HFFc6 (cell line): ENCODE measurements at regions not wholly inside any gene's neighbourhood (a gene's known extent, or its start where the extent isn't known, plus 50 kb on each side); places are given as distances from the start of the nearest gene placed in this dataset.

Experiments
- DNase-seq: peaks from one replicate; pipeline ENCODE4 v3.0.0-alpha.2; 2018
- H3K27ac Mint-ChIP-seq: 2 replicates; pipeline ENCODE4 v1.8.0; 2020; ENCODE audit warnings: mild to moderate bottlenecking, mixed read lengths
- H3K27me3 Mint-ChIP-seq: 2 replicates; pipeline ENCODE4 v1.8.0; 2021; ENCODE audit warnings: mild to moderate bottlenecking, moderate library complexity, mixed read lengths; ENCODE audit not compliant: insufficient read depth
- H3K36me3 Mint-ChIP-seq: 2 replicates; pipeline ENCODE4 v1.8.0; 2021; ENCODE audit warnings: low read depth, mixed read lengths
- H3K4me1 Mint-ChIP-seq: 2 replicates; pipeline ENCODE4 v1.8.0; 2020; ENCODE audit warnings: low read depth, mixed read lengths
- H3K4me3 Mint-ChIP-seq: 2 replicates; pipeline ENCODE4 v1.8.0; 2020; ENCODE audit warnings: mild to moderate bottlenecking, moderate library complexity, mixed read lengths
- H3K9me3 Mint-ChIP-seq: 2 replicates; pipeline ENCODE4 v1.8.0; 2020; ENCODE audit warnings: mild to moderate bottlenecking, mixed read lengths
- TF ChIP-seq, protein P1 (sequence below): fragments of 200-600 bp; sonication (generic); IDR thresholded peaks from 2 replicates; pipeline ENCODE4 v1.5.0; 2021; ENCODE audit warnings: antibody characterized with exemption, mild to moderate bottlenecking

DNA sequence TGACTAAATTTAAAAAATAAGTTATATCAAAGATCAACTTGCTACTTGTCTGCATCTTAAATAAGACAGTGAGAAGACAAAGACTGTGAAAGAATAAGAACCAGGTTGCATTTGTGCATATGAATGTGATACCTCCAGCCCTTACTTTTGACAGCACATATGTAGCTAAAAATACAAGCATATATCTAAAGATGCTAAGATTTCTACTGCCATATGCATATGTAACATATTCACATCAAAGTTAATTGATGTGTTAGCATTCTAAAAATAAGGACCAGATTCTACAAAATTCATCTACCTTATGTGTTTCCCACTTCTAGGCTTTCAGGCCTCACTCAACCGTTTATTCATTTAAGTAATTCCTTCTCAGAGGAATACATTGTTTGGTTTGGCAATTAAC lies 1120.3 kb upstream of the LRRTM3 start:
- no peaks in the 10 kb centered on the region for H3K4me1 Mint-ChIP-seq
- H3K4me3 Mint-ChIP-seq: no peak overlapping the region
- TF ChIP-seq, protein P1, sequence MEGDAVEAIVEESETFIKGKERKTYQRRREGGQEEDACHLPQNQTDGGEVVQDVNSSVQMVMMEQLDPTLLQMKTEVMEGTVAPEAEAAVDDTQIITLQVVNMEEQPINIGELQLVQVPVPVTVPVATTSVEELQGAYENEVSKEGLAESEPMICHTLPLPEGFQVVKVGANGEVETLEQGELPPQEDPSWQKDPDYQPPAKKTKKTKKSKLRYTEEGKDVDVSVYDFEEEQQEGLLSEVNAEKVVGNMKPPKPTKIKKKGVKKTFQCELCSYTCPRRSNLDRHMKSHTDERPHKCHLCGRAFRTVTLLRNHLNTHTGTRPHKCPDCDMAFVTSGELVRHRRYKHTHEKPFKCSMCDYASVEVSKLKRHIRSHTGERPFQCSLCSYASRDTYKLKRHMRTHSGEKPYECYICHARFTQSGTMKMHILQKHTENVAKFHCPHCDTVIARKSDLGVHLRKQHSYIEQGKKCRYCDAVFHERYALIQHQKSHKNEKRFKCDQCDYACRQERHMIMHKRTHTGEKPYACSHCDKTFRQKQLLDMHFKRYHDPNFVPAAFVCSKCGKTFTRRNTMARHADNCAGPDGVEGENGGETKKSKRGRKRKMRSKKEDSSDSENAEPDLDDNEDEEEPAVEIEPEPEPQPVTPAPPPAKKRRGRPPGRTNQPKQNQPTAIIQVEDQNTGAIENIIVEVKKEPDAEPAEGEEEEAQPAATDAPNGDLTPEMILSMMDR: no peak
- no peak for DNase-seq
- no peak overlapping the region for H3K27ac Mint-ChIP-seq
- H3K9me3 Mint-ChIP-seq: peaks cover 14% of the 10 kb centered on the region
- no peaks in the 10 kb centered on the region; the same call in 1 of the 2 replicates for H3K36me3 Mint-ChIP-seq
- no peaks in the 10 kb centered on the region for H3K27me3 Mint-ChIP-seq

GRCh38 chr10:65805993-65806392 lies 1119.8 kb upstream of the LRRTM3 start:
- Mint-ChIP-seq H3K27ac (no peak overlapping the region), H3K4me3 (no peak overlapping the region), H3K27me3 (no peaks in the 10 kb centered on the region), H3K9me3 (peaks cover 14% of the 10 kb centered on the region), H3K4me1 (no peaks in the 10 kb centered on the region), H3K36me3 (no peaks in the 10 kb centered on the region; the same call in 1 of the 2 replicates)
- TF ChIP-seq, protein P1: no peak
- DNase-seq: no peak

DNA sequence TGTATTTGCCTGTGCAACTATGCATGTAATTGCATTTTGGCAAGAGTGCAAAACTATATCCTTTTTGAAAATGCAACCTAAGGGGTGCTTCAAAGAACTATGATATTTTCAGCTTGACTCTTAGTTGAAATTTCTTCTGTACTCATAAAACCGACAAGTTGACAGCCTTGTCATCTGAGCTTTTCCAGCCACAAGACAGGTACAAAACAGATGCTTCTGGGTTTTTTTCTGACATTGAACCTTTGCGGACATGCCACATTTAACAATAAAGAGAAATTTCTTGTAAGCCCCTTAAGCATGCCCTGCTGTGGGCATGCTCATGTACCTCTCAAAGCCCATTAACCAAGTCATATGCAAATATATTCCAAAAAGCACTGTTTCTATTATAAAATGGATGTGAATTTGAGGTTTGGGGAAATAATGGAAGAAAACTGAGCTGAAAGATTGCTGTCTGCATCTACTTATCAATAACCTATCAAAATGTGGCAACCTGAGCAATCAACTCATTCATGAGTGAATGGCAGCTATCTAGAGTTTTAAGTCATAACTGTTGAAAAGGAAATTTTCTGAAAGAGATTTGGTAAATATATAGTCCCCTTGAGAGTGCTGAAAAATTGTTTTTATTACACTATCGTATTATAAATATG lies 1117.0 kb upstream of the LRRTM3 start:
- Mint-ChIP-seq H3K27ac (no peak overlapping the region), H3K36me3 (no peaks in the 10 kb centered on the region; the same call in 1 of the 2 replicates), H3K4me1 (no peaks in the 10 kb centered on the region), H3K9me3 (peaks cover 23% of the 10 kb centered on the region), H3K4me3 (no peak overlapping the region), H3K27me3 (no peaks in the 10 kb centered on the region; the same call in 1 of the 2 replicates)
- TF ChIP-seq, protein P1: no peak
- no peak for DNase-seq

- Mint-ChIP-seq H3K27ac (no peak overlapping the region), H3K4me3 (no peak overlapping the region), H3K36me3 (no peaks in the 10 kb centered on the region), H3K9me3 (peaks cover 28% of the 10 kb centered on the region), H3K27me3 (no peaks in the 10 kb centered on the region; the same call in 1 of the 2 replicates), H3K4me1 (no peaks in the 10 kb centered on the region)
- TF ChIP-seq, protein P1: no peak
- no peak for DNase-seq
These were observed 1113.8 kb upstream of the LRRTM3 start for GRCh38 chr10:65811931-65812525.

DNA sequence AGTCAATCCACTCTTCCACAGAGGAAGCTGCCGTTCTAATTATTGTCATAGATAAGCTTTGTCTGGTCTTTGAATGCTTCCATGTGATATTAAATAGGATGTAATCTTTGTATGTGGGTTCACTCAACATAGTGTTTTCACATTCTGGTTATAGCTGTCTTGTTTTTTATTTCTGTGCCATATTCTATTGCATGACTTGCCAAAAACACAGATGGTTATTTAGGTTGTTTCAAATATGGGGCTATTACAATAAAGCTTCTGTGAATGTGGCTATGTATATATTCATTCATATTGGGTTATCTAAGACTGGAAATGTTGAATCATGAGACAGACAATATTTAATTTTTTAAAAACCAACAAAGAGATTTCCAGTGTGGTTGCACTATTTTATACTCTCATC lies 1109.3 kb upstream of the LRRTM3 start:
- DNase-seq: no peak
- H3K4me3 Mint-ChIP-seq: no peak overlapping the region
- H3K4me1 Mint-ChIP-seq: no peaks in the 10 kb centered on the region
- TF ChIP-seq, protein P1: no peak
- no peak overlapping the region for H3K27ac Mint-ChIP-seq
- H3K36me3 Mint-ChIP-seq: no peaks in the 10 kb centered on the region
- peaks cover 14% of the 10 kb centered on the region for H3K9me3 Mint-ChIP-seq
- no peaks in the 10 kb centered on the region for H3K27me3 Mint-ChIP-seq
